H1 (cell line): ENCODE measurements at regions not wholly inside any gene's neighbourhood (a gene's known extent, or its start where the extent isn't known, plus 50 kb on each side); places are given as distances from the start of the nearest gene placed in this dataset.

Source experiments
- CTCF ChIA-PET: fragments of 300-600 bp; sonication (Branson Sonifier 250); formaldehyde crosslinking; loops from one replicate; lab custom pipeline; 2021; ENCODE audit not compliant: partially characterized antibody; lab: Charles Lee
- POLR2A ChIA-PET: fragments of 300-600 bp; sonication (Branson Sonifier 250); formaldehyde crosslinking; loops from one replicate; lab custom pipeline; 2021; ENCODE audit warnings: inconsistent platforms; ENCODE audit not compliant: partially characterized antibody; lab: Charles Lee
- DNase-seq, 2 experiments: peaks; one replicate each; pipeline versions ENCODE4 v3.0.0 to v3.0.0-alpha.2; 2010 to 2022; ENCODE audit warnings: low spot score in 2 of 2, low read depth in 1 of 2, mixed read lengths in 1 of 2
- FAIRE-seq: peaks from 2 replicates; lab custom pipeline; 2011; peaks lifted over from hg19 to GRCh38; lab: Jason Lieb, UNC
- H2AFZ ChIP-seq: 2 replicates; pipeline ENCODE4 v1.8.1; 2012; ENCODE audit warnings: low read length, inconsistent platforms
- H2AK5ac ChIP-seq: 2 replicates; pipeline ENCODE4 v1.6.1; 2013; ENCODE audit warnings: low read depth, low read length
- H2BK120ac ChIP-seq: replicated peaks from 2 replicates; pipeline ENCODE3; 2013; ENCODE audit warnings: low read depth, low read length, inconsistent platforms
- H2BK12ac ChIP-seq: 2 replicates; pipeline ENCODE4 v1.6.1; 2013; ENCODE audit warnings: low read depth, low read length
- H2BK15ac ChIP-seq: 2 replicates; pipeline ENCODE4 v1.6.1; 2013; ENCODE audit warnings: low read length
- H2BK20ac ChIP-seq: 2 replicates; pipeline ENCODE4 v1.6.1; 2013; ENCODE audit warnings: low read length
- H2BK5ac ChIP-seq: 2 replicates; pipeline ENCODE4 v1.6.1; 2013; ENCODE audit warnings: low read depth, low read length
- H3K14ac ChIP-seq: 2 replicates; pipeline ENCODE4 v1.6.1; 2013; ENCODE audit warnings: inconsistent platforms; ENCODE audit not compliant: insufficient read length
- H3K18ac ChIP-seq: 2 replicates; pipeline ENCODE4 v1.6.1; 2013; ENCODE audit warnings: low read length; ENCODE audit errors: extremely low read depth
- H3K23ac ChIP-seq: 2 replicates; pipeline ENCODE4 v1.6.1; 2013; ENCODE audit warnings: inconsistent platforms; ENCODE audit not compliant: insufficient read length
- H3K23me2 ChIP-seq: 2 replicates; pipeline ENCODE4 v1.6.1; 2013; ENCODE audit warnings: low read depth, low read length
- H3K27ac ChIP-seq: 2 replicates; pipeline ENCODE4 v1.6.1; 2011; ENCODE audit warnings: low read depth, low read length, inconsistent platforms
- H3K27me3 ChIP-seq, 4 experiments: replicated peaks in 1 of 4; 1 replicate in 1 of 4; 2 replicates in 3 of 4; pipeline versions ENCODE4 v1.6.1 to v1.8.1; 2011 to 2013; ENCODE audit warnings: low read length in 3 of 4, mild to moderate bottlenecking in 3 of 4, inconsistent platforms in 2 of 4, mixed read lengths in 2 of 4, moderate library complexity in 1 of 4; ENCODE audit not compliant: control insufficient read depth in 3 of 4, insufficient read depth in 3 of 4; ENCODE audit errors: extremely low read depth in 1 of 4
- H3K36me3 ChIP-seq, 4 experiments: 2 replicates each; pipeline versions ENCODE4 v1.6.1 to v1.8.1; 2011 to 2013; ENCODE audit warnings: mild to moderate bottlenecking in 4 of 4, low read length in 3 of 4, moderate library complexity in 2 of 4, control low read depth in 1 of 4, inconsistent platforms in 1 of 4; ENCODE audit not compliant: insufficient read depth in 4 of 4, control insufficient read depth in 2 of 4
- H3K4ac ChIP-seq: replicated peaks from 2 replicates; pipeline ENCODE3; 2013; ENCODE audit warnings: low read length, low read depth, mixed read lengths, inconsistent platforms; ENCODE audit not compliant: insufficient read length
- H3K4me1 ChIP-seq, 4 experiments: replicated peaks in 1 of 4; 1 replicate in 1 of 4; 2 replicates in 3 of 4; pipeline versions ENCODE4 v1.6.1 to v1.8.1; 2011 to 2013; ENCODE audit warnings: low read length in 3 of 4, inconsistent platforms in 2 of 4, mixed read lengths in 1 of 4; ENCODE audit not compliant: insufficient read depth in 4 of 4, control insufficient read depth in 3 of 4
- H3K4me2 ChIP-seq, 2 experiments: 2 replicates each; pipeline versions ENCODE4 v1.6.1 to v1.8.1; 2011 to 2013; ENCODE audit warnings: low read depth in 2 of 2, low read length in 2 of 2, control low read depth in 1 of 2, inconsistent platforms in 1 of 2, mild to moderate bottlenecking in 1 of 2; ENCODE audit not compliant: insufficient read depth in 1 of 2
- H3K4me3 ChIP-seq, 4 experiments: fragments of 200-600, 300-600 bp in 1 of 4; sonication (generic), shearing (Covaris generic), sonication (Bioruptor Twin) in 1 of 4; 2 replicates each; pipeline versions ENCODE4 v1.5.1 to v1.8.1; 2011 to 2016; ENCODE audit warnings: low read length in 4 of 4, low read depth in 3 of 4, control low read depth in 2 of 4, inconsistent platforms in 2 of 4, mild to moderate bottlenecking in 2 of 4, mixed read lengths in 1 of 4, moderate library complexity in 1 of 4; ENCODE audit not compliant: insufficient read depth in 2 of 4; ENCODE audit errors: extremely low read depth in 1 of 4
- H3K56ac ChIP-seq: replicated peaks from 2 replicates; pipeline ENCODE3; 2013; ENCODE audit warnings: low read depth, mild to moderate bottlenecking, mixed read lengths, low read length, inconsistent platforms; ENCODE audit not compliant: insufficient read length
- H3K79me1 ChIP-seq: 2 replicates; pipeline ENCODE4 v1.6.1; 2013; ENCODE audit warnings: low read depth, low read length, control low read depth
- H3K79me2 ChIP-seq, 2 experiments: 2 replicates each; pipeline versions ENCODE4 v1.6.1 to v1.8.1; 2012 to 2013; ENCODE audit warnings: low read length in 2 of 2, mild to moderate bottlenecking in 2 of 2, inconsistent platforms in 1 of 2; ENCODE audit not compliant: insufficient read depth in 2 of 2, control insufficient read depth in 1 of 2
- H3K9ac ChIP-seq, 4 experiments: replicated peaks in 1 of 4; 1 replicate in 1 of 4; 2 replicates in 3 of 4; pipeline versions ENCODE4 v1.6.1 to v1.8.1; 2011 to 2013; ENCODE audit warnings: low read depth in 3 of 4, low read length in 3 of 4, control low read depth in 2 of 4, mild to moderate bottlenecking in 2 of 4, moderate library complexity in 2 of 4, inconsistent platforms in 1 of 4; ENCODE audit errors: extremely low read depth in 1 of 4
- H3K9me3 ChIP-seq, 2 experiments: 2 replicates each; pipeline versions ENCODE4 v1.6.1 to v1.8.1; 2012 to 2013; ENCODE audit warnings: mild to moderate bottlenecking in 2 of 2, moderate library complexity in 2 of 2, control low read depth in 1 of 2, inconsistent platforms in 1 of 2, low read depth in 1 of 2, low read length in 1 of 2, mixed read lengths in 1 of 2; ENCODE audit not compliant: insufficient read depth in 2 of 2
- H4K20me1 ChIP-seq, 2 experiments: replicated peaks in 1 of 2; 2 replicates each; pipeline versions ENCODE3 to v1.8.1; 2011 to 2013; ENCODE audit warnings: inconsistent platforms in 2 of 2, low read length in 2 of 2, mild to moderate bottlenecking in 1 of 2; ENCODE audit not compliant: insufficient read depth in 2 of 2, control insufficient read depth in 1 of 2
- H4K5ac ChIP-seq: 2 replicates; pipeline ENCODE4 v1.6.1; 2013; ENCODE audit warnings: low read length, low read depth, mixed read lengths, inconsistent platforms; ENCODE audit not compliant: insufficient read length
- H4K8ac ChIP-seq: 2 replicates; pipeline ENCODE4 v1.8.0; 2013; ENCODE audit warnings: mild to moderate bottlenecking, moderate library complexity, low read length, inconsistent platforms; ENCODE audit not compliant: insufficient read depth; ENCODE audit errors: extremely low read depth
- H4K91ac ChIP-seq: replicated peaks from 2 replicates; pipeline ENCODE3; 2013; ENCODE audit warnings: low read length, mixed read lengths, inconsistent platforms; ENCODE audit not compliant: insufficient read length
- SP4 ChIP-seq: IDR thresholded peaks from 2 replicates; pipeline ENCODE4 v1.6.1; 2012; ENCODE audit warnings: low read length, inconsistent platforms
- TAF1 ChIP-seq: IDR thresholded peaks from 2 replicates; pipeline ENCODE4 v1.6.1; 2011; ENCODE audit warnings: mild to moderate bottlenecking, low read depth, low read length
- WGBS, 2 experiments: shearing (Covaris generic) in 1 of 2; methylation state at CpG; one replicate each; pipeline versions ENCODE4 v1.1.6 to v1.1.7; 2013 to 2015; ENCODE audit warnings: low lambda C conversion rate in 2 of 2, mixed read lengths in 2 of 2, inconsistent platforms in 1 of 2, low coverage in 1 of 2, missing lambda C conversion rate in 1 of 2; ENCODE audit not compliant: insufficient replicate concordance in 2 of 2, insufficient coverage in 1 of 2, insufficient read length in 1 of 2; ENCODE audit errors: extremely low coverage in 1 of 2, missing lambda C conversion rate in 1 of 2; 5-methylcytosine and 5-hydroxymethylcytosine counted together

GRCh38 chr1:245014247-245015029 is 140.3 kb upstream of the KIF26B start:
- no peak overlapping the region for H4K8ac ChIP-seq
- H3K14ac ChIP-seq, result no peak overlapping the region
- H3K4me3 ChIP-seq, result no peak overlapping the region
- no peak overlapping the region for H3K23ac ChIP-seq
- no peak overlapping the region for H4K91ac ChIP-seq
- H3K56ac ChIP-seq, result no peak overlapping the region
- no peak overlapping the region for H2BK5ac ChIP-seq
- peaks cover 3 to 7% (median 3%) of the 10 kb centered on the region in 4 experiments; a peak in 5 of 7 replicates for H3K4me1 ChIP-seq
- no peak overlapping the region for H3K4ac ChIP-seq
- ChIA-PET CTCF (interaction anchor here (0.8 kb wide), 1 partner anchor 133 kb away, joined by 5 read pairs; no protein-coding TSS in a partner anchor), POLR2A (no interaction called here)
- DNase-seq (no peak), FAIRE-seq (no peak)
- no peak overlapping the region for H2BK20ac ChIP-seq
- no peak overlapping the region for H3K27ac ChIP-seq
- H3K79me1 ChIP-seq, result no peaks in the 10 kb centered on the region; the same call in 1 of the 2 replicates
- no peak overlapping the region for H2BK120ac ChIP-seq
- H4K20me1 ChIP-seq, result no peaks in the 10 kb centered on the region
- H3K18ac ChIP-seq, result no peak overlapping the region
- no peak overlapping the region for H2BK15ac ChIP-seq
- no peak for TF ChIP-seq SP4
- no peak for TF ChIP-seq TAF1
- no peak overlapping the region for H2BK12ac ChIP-seq
- H3K9ac ChIP-seq, result no peak overlapping the region
- H3K36me3 ChIP-seq, result no peaks in the 10 kb centered on the region
- H2AK5ac ChIP-seq, result no peak overlapping the region
- H3K23me2 ChIP-seq, result no peaks in the 10 kb centered on the region
- no peak overlapping the region for H2AFZ ChIP-seq
- H3K79me2 ChIP-seq, result no peaks in the 10 kb centered on the region
- 63% methylated on average over 3 of the region's 3 CpGs; no CpG with 5 or more reads in 1 of the 2 experiments for WGBS, 2 experiments
- H3K9me3 ChIP-seq, result no peaks in the 10 kb centered on the region
- H3K4me2 ChIP-seq, result no peak overlapping the region
- no peaks in the 10 kb centered on the region for H3K27me3 ChIP-seq
- no peak overlapping the region for H4K5ac ChIP-seq
